GM23248 (cell line): ENCODE measurements at regions not wholly inside any gene's neighbourhood (a gene's known extent, or its start where the extent isn't known, plus 50 kb on each side); places are given as distances from the start of the nearest gene placed in this dataset.

Source experiments
- EZH2 ChIP-seq: fragments of 200-600 bp; sonication (generic); IDR thresholded peaks from 2 replicates; pipeline ENCODE4 v1.6.1; 2018; ENCODE audit warnings: antibody characterized with exemption, mild to moderate bottlenecking; ENCODE audit not compliant: insufficient read depth, poor library complexity, severe bottlenecking
- EZH2phosphoT487 ChIP-seq: fragments of 200-600 bp; sonication (generic); IDR thresholded peaks from 2 replicates; pipeline ENCODE4 v1.6.1; 2018; ENCODE audit warnings: antibody characterized with exemption, moderate library complexity, mild to moderate bottlenecking, low read depth; ENCODE audit not compliant: insufficient read depth

DNA sequence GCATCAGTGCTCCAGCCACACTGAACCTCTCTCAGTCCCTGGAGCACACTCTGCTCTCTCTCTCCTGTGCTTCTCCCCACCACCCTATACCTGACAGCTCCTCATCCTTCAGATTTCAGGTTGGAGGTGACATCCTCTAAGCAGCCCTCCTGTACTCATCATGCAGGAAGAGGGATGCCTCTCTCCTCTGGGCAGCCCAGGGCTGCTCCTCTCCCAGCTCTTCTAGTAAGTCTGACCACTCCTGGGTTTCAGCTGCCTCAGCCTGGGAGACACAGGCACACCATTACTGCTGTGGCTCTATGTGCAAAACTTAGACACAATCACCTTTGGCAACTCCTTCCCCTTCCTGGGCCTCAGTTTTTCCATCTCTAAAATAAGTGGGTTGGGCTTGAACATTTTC is 232.4 kb upstream of the BRINP1 start:
- no peak for TF ChIP-seq EZH2phosphoT487
- no peak for TF ChIP-seq EZH2
